HG03039 (cell line): ENCODE measurements at regions not wholly inside any gene's neighbourhood (a gene's known extent, or its start where the extent isn't known, plus 50 kb on each side); places are given as distances from the start of the nearest gene placed in this dataset.
A peak's percentile ranks its signal among the peaks of the same experiment; 100 is the strongest.

ENCODE experiments used
- ATAC-seq: cut with Tn5 transposase; IDR thresholded peaks from one replicate; pipeline ENCODE4 v1.9.1; 2021; ENCODE audit warnings: mild to moderate bottlenecking, moderate library complexity; ENCODE audit not compliant: unreplicated experiment

DNA sequence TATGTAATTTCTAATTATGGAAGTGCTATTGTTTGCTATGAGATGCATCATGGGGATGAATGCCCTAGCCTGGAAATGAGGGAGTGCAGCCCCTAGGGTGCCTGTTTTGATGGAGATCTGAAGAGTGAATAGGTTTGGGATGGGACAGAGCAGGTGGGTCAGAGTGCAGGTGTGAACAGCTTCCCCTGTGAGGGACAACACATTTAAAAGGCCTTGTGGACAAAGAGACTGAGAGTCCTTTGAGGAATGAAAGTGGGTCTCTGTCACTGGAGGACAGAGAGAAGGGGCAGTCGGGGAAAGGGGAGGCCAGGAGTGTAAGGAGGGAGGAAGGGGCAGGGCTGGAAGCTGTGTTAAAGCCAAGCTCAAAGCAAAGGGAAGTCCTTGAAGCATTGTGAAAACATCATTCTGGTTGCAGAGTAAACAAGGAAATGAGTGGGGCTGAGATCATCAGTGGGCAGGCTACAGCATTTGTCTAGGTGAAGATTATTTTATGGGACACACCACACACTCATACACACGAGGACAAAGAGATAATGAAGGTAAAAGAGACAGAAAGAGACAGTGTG lies 877.6 kb downstream of the SLC4A3 start:
- no peak for ATAC-seq

- ATAC-seq, result no peak
These were observed 879.0 kb downstream of the SLC4A3 start for GRCh38 chr2:220506466-220506865.

GRCh38 chr2:220509096-220509757 lies 881.8 kb downstream of the SLC4A3 start:
- ATAC-seq, result no peak

GRCh38 chr2:220509966-220510365 lies 882.5 kb downstream of the SLC4A3 start:
- no peak for ATAC-seq

DNA sequence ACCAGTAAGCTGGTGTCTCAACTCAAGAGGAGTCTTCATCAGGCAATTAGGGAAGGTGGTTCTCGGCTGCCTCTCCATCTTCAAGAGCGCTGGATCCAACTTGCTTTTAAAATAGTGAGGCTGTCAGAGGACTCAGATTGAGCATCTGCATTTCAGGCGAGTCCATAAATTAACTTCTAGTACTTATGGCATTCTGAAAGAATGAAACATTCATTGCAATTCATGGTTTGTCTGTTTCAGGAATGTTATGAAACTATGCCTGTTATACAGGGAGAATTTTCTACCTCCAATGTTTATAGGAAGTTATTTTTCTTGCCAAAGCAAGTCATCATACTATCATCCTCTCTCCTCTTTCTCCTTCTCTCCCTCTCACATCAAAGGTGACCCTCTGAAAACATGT lies 883.2 kb downstream of the SLC4A3 start:
- no peak for ATAC-seq

- no peak for ATAC-seq
These were observed 885.0 kb downstream of the SLC4A3 start for GRCh38 chr2:220512419-220512818.

DNA sequence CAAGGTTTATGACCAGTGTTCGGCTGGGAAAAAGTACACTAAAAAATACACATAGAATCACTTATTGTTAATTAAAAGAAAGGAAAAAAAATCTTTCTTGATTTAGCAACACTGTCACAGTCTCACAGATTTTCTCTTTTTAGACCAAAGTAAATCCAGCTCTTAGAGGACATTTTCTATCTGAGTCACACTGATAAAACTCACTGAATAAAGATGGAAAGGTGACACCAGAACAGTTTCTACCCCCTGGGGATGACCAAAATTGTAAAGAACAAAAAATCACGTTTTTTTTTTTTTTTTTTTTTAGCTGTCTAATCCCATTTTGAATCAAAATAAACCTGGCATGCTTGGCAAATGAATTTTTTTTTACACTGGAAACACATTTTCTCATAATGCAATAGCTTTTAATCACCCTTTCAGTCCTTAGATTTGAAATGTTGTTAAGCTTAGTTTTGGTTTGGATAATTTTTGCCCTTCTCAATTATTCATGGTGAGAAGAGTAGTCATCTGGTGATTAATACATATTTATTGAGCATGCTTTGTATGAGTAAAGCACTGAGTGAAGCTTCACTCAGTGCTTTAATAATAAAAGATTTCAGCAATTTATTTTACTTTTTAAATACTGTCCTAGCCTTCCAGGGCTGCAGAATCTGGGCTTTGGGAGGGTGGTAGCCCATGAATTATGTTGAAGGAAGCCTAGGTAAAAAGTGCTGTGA lies 886.3 kb downstream of the SLC4A3 start:
- ATAC-seq, result no peak

DNA sequence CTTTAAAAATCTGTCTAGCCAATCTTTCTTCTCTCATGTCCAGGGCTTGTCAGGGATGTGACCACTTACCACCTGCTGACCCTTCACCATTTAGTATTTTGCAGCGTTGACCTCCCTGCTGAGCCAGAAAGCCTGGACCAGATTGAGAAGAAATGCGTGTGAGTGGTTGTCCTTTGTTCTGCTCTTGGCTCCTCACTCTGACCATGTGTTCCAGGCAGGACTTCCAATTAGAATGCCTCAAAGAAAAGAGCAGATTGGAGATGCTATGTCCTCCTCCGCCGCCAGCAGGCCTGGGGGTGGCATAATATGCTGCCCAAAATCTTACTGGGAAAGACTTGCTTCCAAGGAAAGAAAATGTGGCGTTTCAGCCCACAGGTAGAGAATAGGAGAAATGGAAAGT lies 894.1 kb downstream of the SLC4A3 start:
- ATAC-seq, result no peak

DNA sequence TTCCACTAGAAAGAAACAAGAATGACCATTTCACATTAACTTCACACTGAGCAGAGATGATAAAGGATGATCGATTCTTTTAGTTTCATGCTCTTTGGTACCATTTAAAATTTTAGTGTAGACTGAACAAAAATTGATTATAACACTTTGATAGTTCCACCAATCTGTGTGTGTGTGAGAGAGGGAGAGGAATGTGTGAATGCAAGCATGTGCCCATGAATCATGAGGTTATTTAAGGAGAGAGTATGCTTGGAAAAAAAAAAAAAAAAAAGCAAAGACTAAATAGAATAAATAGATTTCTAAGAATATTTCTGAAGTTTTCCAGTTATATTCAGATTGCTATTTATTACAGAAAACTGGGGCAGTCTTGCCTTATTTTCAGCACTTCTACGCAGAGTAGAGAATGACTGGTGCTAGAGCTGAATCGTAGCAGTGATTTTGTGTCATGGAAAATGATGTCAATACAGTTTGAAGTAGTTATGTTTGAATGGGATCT lies 900.8 kb downstream of the SLC4A3 start:
- ATAC-seq, result no peak

DNA sequence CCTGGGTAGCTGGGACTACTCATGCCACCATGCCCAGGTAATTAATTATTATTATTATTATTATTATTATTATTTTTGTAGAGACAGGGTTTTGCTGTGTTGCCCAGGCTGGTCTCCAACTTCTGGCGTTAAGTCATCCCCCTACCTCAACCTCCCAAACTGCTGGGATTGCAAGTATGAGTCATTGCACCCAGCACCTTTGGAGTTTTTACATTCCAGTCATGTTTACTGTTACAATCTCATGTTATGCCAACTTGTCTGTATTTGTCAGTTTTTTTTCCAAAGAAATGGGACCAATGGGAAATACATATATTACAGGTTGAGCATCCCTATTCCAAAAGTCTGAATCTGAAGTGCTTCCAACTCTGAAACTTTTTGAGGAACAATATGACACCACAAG lies 903.8 kb downstream of the SLC4A3 start:
- no peak for ATAC-seq

DNA sequence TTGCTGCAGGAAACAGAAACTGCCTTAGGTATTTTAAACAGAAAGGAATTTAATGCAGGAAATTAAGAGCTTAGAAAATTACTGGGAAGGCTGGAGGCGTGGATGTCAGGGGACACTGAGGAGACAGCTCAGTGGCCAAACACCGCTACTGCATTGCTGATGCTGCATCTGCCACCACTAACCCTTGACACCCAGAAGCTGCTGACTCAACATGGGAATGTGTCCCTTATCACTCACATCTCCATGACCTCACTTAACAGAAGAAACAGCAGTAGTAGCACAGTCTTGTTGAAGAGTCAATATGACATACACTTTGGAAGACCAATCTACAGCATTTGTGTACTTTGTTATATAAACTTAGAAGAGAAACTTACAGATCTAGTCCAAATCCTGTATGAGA lies 906.1 kb downstream of the SLC4A3 start:
- peak; percentile 93 for ATAC-seq

DNA sequence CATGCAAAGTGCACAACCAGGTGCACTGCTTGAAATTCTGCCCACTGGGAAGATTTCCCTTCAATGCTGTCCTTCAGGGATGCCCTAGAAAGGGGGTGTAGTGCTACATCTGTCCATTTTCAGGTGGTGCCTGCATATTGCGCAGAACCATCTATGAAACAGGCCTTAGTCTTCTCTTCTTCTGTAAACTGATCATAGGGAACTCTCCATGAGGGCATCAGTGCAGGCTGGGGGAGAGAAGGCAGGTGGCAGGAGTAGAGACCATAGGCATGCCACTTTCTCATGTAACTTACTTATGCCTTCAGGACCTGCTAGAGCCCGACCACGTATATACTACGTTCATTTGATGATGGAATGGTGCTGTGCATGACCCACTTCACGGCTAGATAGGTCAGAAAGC lies 912.1 kb downstream of the SLC4A3 start:
- no peak for ATAC-seq

DNA sequence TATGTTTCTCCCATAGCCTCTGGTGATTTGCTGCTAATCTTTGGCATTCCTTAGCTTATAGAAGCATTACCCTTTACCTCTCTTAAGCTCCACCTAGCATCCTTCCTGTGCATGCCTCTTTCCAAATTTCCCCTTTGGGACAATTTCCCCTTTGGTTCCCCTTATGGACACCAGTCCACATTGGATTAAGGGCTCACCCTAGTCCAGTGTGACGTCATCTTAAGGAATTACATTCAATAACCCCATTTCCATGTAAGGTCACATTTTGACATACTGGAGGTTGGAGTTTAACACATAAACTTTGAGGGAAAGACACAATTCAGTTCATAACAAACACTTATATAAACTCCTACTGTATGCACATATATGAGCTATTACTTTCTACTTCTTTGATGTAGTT lies 916.6 kb downstream of the SLC4A3 start:
- ATAC-seq, result no peak

GRCh38 chr2:220550995-220551700 lies 923.7 kb downstream of the SLC4A3 start:
- ATAC-seq, result no peak

- no peak for ATAC-seq
These were observed 925.5 kb downstream of the SLC4A3 start for GRCh38 chr2:220552790-220553535.

DNA sequence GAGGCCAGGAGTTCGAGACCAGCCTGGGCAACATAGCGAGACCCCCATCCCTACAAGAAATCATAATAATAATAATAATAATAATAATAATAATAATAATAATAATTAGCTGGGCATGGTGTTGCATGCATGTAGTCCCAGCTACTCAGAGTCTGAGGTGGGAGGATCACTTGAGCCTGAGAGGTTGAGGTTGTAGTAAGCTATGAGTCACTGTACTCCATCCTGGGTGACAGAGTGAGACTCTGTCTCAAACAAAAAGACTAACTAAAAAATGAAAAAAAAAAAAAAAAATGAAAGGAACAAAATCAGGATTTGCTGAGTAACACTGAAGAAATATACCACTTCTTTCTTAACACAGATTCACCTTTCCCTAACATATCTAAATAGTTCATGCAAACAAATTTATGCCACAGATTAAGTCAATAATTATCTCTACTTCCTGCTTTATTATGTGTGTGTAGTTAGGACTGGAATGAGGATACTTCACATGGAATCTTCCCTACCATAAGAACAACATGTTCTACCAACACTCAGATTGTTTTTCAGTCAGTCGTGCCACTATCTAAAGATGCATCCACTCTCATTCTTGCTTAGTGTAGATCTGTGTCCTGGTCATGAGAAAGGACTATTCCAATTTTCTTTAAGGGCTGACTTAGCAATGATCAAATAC lies 928.7 kb downstream of the SLC4A3 start:
- no peak for ATAC-seq

GRCh38 chr2:220556658-220557057 lies 929.2 kb downstream of the SLC4A3 start:
- no peak for ATAC-seq

GRCh38 chr2:220560192-220560591 lies 932.8 kb downstream of the SLC4A3 start:
- no peak for ATAC-seq

DNA sequence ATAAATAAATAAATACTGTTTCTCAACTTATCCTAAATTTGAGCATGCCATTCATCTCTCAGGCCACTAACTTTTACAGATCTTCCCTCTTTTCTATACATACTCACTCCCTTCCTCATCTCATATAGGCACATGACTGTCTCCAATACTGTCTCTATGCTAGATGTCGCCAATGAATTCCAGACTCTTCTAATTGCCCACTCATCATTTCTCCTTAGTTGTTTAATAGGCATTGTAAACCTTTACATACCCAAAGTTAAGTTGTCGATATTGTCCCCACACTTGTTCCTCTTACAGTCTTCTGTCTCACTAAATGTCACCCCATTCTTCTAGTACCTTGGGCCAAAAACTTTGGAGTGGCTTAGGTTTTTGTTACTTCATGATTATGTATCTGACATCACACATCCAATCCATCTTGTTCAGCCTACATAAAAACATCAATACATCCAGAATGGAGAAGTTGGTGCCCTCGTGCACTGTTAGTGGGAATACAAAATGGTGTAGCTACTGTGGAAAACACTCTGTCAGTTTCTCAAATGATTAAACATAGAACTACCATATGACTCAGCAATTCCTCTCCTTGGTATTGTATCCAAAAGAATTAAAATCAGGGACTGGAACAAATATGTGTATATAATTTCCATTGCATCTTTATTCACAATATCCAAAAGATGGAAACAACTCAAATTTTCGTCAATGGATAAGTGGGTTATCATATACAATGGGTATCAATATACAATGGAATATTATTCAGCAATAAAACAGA lies 935.1 kb downstream of the SLC4A3 start:
- ATAC-seq, result no peak

GRCh38 chr2:220568296-220568695 lies 940.9 kb downstream of the SLC4A3 start:
- ATAC-seq, result no peak
